ENCODE measurements at regions not wholly inside any gene's neighbourhood (a gene's known extent, or its start where the extent isn't known, plus 50 kb on each side); places are given as distances from the start of the nearest gene placed in this dataset.

DNA sequence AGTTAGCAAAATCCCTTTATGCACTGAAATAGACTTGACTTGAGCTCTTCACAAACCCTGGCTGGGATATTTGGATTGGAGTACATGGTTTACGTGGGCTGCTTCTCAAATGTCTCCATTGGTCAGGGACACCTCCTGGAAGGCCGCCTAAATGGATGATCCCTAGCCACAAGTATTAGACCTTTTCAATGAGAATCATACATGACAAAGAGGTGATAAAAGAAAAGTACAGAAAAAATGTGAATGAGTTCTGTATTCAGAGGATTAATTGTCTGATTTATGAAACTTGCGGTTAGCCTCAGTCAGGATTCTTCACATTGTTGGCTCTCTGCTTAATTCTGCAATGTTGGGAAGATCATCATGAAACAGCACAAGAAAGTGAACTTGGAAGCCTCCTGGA lies 752.8 kb upstream of the ADAMTS16 start:
- no peak for DNase-seq (ENCODE audit: low read depth)

DNA sequence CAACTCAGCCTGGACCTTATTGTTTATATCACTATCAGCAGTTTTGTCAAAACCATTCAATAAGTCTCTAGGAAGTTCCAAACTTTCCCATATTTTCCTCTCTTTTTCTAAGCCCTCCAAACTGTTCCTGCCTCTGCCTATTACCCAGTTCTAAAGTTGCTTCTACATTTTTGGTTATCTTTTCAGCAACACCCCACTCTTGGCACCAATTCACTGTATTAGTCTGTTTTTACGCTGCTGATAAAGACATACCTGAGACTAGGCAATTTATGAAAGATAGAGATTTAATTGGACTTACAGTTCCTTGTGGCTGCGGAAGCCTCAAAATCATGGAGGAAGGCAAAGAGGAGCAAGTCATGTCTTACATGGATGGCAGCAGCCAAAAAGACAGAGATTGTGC lies 744.4 kb upstream of the ADAMTS16 start:
- DNase-seq (ENCODE audit: low read depth) = no peak

DNA sequence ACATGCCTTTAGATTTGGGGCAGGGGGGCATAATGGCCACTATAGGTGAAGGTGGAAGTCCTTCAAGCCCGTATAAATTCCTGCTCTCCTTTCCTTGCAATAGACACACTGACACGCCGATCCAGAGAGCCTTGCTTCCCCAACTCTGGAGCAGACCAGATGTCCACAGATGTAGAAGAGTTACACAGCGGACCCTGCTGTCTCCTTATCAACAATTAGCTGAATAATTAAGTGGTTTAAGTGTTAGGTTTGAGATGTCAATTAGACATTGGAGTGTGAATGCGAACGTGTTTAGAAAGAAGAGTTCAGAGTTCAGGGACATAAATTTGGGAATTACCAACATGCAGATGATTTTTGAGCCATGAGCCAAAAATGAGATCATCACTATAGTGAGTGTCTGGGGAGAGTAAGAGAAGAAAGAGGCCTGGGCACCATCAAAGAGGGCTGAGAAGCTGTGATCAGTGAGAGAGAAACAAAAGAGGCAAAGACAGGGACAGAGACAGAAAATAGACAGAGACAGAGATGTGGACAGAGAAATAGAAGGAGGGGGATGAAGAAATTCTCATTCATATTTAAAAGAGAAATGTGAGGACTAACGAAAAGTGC lies 734.4 kb upstream of the ADAMTS16 start:
- no peak for DNase-seq (ENCODE audit: low read depth)

DNA sequence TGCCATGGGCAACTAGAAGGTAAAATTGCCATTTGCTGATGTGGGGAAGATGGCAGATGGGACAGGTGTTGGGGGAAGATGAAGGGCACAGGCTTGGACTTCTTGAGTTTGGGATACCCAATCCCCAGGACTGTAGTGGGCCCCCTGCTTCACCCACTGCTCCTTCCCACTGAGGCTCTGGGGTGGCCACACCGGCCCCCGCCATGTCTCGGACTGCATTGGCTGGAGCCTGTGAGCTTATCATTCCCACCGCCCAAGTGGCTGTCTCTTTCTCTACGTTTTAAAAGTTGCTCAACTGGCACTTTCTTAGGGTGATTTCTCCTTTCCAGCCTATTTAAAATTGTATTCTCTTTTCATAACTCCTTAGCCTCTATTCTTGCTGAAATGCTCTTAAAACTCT lies 730.0 kb upstream of the ADAMTS16 start:
- DNase-seq (ENCODE audit: low read depth) = no peak

DNA sequence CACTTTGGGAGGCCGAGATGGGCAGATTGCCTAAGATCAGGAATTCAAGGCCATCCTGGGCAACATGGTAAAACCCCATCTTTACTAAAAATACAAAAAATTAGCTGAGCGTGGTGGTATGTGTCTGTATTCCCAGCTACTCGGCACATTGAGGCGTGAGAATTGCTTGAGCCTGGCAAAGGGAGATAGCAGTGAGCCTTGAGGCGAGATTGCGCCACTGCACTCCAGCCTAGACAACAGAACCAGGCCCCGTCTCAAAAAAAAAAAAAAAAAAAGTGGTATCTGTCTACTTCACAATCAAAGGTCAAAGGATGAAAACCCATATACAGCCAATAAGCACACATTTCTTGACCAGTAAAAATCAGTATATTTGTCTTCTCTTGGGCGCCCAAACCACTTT lies 728.5 kb upstream of the ADAMTS16 start:
- DNase-seq (ENCODE audit: low read depth) = no peak

DNA sequence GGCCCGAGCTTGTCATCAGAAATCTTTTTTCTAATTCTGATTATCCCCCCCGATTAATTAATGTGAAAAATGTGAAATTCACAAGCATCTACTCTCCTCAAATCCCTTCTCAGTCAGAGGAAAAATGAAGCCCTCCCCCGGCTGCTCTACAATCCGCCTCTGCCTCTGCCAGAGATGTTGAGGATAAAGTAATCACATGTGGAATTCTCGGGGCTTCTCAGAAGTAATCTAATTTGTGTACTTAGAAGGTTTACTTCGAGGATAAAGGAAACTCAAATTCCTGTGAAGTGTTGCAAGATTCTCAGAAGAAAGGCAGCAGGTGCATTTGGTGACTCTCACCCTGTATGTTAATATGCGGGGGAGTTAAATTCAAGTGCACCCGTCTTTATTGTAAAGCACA lies 726.1 kb upstream of the ADAMTS16 start:
- DNase-seq (ENCODE audit: low read depth) = no peak

DNA sequence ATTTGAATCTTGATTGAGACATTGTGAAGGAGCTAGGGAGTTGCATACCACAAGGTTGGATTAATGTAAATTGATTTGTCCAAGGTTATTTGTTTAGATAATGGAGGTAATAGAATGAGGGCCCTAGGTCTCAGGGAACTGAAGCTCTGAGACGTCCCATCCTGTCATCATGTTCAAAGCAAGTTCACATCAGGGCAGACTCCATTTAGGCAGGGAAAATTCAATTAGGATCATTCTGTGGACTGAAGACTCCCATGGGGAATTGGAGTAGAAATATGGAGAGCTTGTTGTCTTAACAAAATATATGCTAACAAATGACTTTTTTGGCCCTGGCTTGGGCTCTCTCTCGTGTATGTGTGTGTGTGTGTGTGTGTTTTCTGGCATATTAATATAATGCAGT lies 722.0 kb upstream of the ADAMTS16 start:
- DNase-seq (ENCODE audit: low read depth) = no peak

DNA sequence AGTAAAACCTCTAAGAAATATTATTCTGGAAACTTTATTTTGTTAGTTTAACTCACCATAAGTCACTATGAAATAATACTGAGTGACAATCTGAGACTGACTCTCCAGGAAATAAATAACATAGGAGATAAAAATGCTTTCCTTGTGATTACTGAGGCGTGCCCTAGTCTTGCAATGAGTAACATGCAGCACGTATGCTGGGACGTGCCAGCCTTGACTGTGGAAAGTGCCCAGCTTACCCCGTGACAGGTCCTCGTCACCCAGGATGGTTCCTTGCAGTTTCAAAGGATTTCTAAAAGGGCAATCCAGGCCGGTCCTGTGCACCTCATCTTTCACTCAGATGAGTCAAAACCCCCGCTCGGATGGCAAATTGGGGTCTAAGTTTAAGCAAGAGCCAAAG lies 720.8 kb upstream of the ADAMTS16 start:
- no peak for DNase-seq (ENCODE audit: low read depth)

DNA sequence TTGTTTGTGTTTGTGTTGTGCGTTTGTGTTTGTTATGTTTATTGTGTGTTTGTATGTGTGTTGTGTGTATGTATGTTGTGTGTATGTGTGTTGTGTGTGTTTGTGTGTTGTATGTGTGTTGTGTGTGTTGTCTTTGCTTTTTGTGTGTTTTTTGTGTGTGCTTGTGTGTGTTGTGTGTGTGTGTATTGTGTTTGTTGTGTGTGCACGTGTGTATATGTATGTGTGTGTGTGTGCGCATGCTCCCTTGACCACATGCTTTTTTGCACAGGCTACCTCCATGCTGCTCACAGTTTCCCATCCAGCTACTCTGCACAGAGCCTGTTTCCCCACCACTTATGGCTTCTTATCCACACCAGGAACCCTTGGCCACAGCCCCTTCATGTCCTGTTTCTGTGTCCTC lies 720.0 kb upstream of the ADAMTS16 start:
- no peak for DNase-seq (ENCODE audit: low read depth)

DNA sequence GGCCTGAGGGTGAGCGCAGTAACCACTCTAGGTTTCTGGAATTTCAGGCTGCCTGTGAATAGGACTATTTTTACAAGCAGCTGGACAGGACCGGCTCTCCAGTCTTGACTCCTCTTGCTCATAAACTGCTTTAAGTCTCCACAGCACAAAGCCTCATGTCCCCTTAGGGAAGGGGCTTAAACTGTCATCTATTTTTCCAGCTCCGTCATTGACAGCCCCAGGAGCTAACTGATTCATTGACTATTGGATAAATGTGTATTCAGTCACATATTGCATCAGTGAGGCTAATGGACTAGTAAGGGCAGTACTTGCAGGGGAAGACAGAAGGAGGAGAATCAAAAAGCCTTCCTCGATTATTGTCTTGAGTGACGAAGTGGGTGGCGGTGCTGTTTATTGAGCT lies 719.4 kb upstream of the ADAMTS16 start:
- no peak for DNase-seq (ENCODE audit: low read depth)

DNA sequence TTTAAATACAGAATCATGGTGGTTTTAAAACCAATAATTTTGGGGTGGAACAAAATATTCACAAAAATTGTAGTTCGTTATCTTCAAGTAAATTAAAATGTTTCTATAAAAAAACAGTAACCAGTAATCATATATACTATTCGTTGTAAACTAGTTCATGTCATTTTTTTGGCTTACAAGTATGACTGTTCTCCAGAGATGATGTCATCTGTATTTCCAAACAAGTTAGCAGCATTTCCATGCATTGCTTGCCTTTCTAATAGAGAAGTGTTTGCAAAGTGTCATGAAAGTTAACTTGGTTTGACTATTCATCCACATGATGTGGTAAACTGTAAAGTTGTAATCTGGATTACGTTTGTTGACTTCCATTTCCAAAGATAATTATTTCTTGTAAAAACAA lies 717.9 kb upstream of the ADAMTS16 start:
- DNase-seq (ENCODE audit: low read depth) = no peak

DNA sequence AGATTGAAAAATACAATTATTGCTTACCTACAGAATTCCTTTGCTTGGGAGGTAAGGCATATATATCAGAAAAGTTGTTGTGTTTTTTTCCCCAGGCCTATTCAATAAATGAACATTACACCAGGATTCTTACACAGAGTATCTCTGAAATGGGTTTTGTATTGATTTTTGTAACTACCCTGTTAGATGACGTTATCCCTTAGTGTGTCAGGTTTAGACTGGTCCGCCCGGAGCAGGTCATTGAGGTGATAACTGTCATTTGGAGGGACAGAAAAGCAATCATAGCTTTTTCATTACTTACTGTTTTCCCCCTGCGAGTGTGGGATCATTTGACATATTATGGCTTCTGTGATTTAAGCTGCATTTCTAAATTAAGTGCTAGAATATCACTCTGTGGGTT lies 715.2 kb upstream of the ADAMTS16 start:
- DNase-seq (ENCODE audit: low read depth) = no peak

DNA sequence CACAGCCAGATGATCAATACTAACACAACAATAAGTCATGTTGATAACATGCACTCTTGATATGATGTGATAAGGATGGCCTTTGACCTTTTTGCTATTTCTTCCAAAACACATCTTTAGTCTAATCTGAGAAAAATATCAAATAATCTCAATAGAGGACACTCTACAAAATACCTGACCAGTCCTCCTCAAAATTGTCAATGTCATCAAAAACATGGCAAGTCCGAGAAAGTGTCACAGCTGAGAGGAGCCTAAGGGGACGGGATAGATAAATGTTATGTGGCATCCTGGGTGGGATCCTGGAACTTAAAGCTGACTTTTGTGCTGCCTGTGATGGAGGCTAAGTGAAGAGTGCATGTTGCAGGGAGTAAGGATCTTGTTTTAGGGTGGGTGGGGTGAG lies 699.6 kb upstream of the ADAMTS16 start:
- DNase-seq (ENCODE audit: low read depth) = no peak

DNA sequence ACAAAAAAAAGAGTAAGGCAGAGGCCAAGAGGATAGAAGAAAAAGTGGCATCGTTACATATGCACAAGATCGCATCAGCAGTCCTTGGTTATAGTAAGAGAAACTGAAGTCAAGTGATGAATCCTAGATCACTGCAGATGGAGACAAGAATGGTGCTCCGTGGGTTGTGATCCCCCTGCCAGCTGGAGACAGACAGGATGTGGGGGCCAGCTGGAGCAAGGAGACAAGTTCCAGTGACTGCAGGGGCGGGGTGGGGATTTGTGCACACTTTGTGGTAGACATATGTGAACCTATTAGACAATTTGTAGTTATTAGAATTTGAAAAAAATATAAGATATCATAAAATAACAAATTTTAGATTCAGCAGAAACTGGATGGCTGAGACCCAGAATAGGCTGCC lies 697.9 kb upstream of the ADAMTS16 start:
- no peak for DNase-seq (ENCODE audit: low read depth)

DNA sequence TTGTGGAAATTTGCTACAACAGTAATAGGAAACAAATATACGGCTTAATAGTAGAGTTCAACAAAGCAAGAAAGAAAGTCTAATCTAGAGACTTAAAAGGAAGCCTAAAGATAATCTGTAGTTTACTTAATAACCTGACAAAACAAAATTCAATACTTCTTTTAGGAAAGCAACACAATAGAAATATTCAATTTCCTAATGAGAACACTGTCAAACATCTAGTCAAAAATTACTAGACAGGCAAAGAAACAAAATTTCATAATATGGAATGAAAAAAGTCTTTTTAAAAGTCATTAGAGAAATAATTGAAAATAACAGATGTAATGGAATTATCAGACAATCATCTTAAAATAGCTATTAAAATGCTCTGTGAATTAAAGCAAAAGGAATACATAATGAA lies 692.5 kb upstream of the ADAMTS16 start:
- DNase-seq (ENCODE audit: low read depth) = no peak

DNA sequence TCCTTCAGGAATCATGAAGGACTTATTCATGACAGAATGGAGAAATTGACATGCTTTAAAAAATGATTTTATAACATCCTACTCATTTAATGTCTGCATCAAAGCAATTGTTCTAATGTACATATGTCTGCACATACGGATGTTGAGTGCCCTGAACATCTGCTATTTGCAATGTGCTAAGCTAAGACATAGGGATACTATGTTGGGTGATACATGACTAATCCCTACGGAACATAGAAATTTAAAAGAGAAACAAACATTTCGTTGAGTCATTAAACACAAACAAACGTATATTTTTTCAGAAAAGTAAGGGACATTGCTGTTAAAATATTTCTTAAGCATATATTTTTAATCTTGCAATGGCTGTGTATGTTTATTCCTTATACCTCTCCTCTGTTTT lies 686.5 kb upstream of the ADAMTS16 start:
- DNase-seq (ENCODE audit: low read depth) = no peak

DNA sequence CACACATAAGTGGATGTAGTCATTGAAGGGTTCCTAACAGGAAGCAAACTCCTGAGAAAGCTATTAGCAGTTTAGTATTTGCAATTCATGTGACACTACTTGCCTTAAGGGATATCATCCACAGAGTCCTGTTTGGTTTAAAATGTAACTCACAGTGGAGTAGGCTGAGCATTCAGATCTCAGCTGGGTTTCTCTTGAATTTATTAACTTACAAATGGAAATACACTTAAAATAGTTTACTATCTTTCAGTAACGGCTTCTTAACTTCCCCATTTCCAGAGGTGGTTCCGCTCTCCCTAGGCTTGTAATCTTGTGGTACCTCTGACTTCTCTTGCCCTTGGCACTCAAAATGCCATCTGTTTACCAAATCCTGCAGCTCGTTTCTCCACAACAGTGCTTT lies 660.7 kb upstream of the ADAMTS16 start:
- DNase-seq (ENCODE audit: low read depth) = no peak

DNA sequence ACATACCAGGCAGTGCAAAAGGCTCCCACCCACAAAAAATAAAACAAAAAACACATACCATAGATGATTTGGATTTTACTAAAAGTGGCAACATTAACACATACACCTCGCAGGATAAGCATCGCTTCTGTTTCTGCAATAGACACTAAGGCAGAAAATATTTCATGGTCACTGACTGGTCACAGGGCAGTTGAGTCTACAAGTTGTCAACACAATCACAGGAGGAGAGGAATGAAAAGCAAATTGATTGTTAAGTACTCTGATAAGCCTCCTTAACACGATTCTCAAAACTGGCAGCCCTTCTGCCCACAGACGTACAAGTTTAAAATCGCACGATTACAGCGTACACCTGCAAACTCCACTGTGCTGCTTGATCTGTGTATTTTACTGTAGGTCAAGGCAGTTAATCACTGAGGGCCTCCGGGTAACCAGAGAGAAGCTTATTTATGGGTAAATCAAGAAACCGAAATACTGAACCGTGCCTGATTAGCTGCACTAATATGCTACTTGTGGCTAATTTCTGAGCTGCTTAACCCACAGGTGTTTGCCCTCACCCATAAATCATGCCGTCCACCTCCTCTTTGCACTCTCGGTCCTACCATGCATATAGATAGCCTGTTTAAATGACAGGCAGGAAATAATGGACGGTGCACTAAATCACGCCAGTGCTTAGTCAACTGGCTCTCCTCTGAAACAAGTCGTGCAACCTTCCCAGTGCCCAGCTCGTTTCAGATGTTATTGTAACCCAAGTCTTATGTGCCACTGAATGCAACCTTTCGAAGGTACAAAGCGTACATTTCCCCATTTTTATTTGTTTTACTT lies 659.4 kb upstream of the ADAMTS16 start:
- no peak for DNase-seq (ENCODE audit: low read depth)

DNA sequence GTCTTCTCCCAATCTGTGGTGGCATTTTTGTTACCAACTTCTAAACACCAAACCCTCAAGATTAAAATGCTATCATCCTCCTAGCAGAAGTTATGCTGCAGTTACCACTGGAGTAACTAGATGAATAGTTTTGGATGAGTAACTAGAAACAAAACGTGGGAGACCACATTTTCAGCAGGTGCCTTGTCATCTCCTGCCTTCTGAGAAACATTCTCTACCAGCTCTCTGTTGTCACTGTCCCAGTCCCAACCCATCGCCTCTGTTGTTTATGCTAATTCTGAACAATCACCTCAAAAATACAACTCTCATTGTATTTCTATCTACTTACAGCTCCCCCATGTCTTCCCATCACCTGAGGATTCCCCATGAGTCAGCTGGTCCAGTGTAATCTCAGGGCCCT lies 652.5 kb upstream of the ADAMTS16 start:
- no peak for DNase-seq (ENCODE audit: low read depth)

DNA sequence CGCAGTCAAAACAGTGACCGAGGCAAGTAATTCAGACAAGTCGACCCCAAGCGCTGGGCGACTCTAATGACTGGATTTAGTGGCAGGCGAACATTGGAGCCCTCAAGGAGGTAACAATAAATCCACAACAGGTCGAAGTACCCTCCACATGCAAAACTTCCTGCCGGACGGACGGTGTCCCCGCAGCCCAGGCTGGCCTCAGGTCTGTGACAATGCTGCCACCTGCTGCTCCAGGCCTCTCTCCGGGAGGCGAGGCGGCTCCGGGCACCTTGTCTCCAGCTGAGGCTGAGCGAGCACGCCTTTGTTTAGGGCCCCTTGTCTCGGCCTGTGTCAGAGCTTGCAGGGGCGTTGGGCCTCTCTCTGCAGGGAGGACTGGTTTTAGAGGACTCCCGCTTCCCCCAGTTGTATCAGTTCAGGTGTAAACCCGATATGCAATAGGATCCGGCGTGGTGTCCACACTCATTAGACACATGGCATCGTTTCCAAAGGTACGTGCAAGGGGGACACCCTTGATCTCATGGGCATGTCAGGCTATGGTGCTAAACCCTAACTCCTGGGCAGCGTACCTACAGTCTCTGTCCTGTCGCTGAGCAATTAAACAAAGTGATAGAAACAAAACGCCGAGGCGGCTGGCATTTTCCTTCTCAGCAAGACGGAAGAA lies 628.0 kb upstream of the ADAMTS16 start:
- DNase-seq (ENCODE audit: low read depth) = no peak

DNA sequence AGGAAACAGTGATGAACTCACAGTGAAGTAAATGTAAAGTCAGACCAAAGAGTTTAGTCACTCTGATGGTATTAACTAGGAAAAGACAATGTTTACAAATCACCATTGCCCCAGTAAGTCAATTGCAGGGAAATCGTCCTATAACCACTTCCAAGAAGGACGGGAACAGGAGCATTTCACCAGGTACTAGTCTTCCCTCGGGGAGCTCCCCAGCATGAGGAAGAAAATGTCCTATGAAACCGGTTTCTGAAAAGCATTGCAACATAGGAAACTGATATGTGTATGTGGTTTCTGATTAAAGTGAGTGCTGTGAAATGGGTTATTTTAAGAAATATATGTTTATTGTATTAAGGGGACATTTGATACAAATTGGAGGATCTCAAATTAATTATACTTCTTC lies 626.7 kb upstream of the ADAMTS16 start:
- DNase-seq (ENCODE audit: low read depth) = no peak

DNA sequence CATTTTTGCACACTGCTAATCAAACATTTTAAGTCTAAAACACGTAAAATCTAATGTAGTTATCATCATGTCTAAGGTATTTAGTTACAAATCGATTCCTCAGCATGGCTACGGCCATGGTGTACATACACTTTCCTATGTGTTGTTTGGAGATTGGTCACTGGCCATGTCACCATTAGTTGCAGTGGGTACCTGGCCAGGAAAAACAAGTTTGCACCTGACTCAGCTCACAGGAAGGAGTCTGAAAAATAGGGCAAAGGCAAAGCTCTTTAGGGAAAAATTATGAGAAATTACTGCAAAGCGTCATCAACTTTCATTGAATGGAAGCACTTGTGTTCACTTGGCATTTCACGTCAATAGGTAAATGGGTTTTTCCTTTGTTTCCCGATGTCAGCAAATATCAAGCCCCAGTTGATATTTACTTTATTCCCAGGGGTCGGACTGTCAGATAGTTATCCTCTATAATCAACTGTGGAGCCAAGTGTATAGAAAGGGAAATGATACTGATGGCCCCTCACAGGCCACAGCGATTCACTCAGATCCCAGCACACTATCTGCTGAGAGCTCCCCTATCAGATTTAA lies 626.0 kb upstream of the ADAMTS16 start:
- DNase-seq (ENCODE audit: low read depth) = no peak

Measured in EH (cell line).